NCI-H1930 (cell line): ENCODE measurements at regions not wholly inside any gene's neighbourhood (a gene's known extent, or its start where the extent isn't known, plus 50 kb on each side); places are given as distances from the start of the nearest gene placed in this dataset.
"Not testable (repeated sequence)": the region's sequence is repeated elsewhere in the genome, so short reads cannot be mapped to it uniquely, and the experiment has no call there.

Experiments used
- DNase-seq, 2 experiments: peaks; one replicate each; lab custom pipeline; 2025; lab: John Stamatoyannopoulos, UW

DNA sequence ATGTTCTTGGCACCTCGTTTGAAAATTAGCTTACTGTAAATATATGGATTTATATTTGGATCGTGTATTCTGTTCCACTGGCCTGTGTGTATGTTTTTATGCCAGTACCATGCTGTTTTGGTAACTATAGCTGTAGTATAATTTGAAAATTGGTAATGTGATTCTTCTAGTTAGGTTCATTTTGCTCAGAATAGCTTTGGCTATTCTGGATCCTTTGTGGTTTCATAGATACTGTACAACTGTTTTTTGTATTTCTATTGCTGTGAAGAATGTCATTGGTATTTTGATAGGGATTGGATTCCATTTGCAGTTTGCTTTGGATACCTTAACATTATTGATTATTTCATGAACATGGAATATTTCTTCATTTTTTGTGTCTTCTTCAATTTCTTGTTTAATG, 490.2 kb downstream of the BRINP3 start:
- DNase-seq: no peak

DNA sequence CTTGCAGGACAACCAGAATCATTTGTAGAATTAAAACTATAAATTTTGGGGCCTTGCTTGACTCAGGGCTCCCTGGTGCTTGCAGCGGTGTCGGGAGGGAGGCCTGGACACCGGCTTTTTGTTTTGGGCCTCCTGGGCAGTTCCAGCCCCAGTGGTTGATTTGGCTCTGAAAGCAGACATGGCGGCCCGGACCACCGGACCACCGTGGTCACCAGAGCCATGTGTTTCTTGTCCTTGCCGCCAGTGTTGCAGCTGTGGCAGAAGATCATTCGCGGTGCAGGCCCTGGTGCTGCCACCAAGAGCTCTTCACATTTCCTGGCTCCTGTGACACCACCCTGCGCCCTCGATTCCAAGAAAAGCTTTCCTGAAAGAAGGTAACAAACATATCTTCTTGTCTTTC, 484.8 kb downstream of the BRINP3 start:
- no peak for DNase-seq

DNA sequence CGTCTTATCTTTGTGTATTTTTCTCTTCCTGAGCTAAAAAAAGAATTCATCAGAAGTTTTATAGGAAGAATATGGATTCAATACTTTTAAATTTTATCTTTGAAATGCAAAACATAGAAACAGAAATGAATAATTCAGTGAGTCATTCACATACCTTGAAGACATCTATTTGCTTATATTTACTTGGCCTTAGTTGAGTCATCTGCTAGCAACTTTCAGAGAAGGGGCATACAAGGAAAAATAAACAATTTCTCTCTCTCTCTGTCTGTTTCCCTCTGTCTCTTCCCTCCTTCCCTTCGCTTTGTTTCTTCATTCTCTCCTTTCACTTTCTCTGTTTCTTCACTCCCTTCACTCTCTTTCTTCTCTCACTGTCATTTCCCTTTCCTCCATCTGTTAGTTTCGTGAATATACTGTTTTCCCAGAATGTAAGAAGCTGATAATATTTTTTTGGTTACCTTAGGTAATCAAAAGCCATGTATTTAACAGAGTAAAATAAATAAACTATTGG, 477.2 kb downstream of the BRINP3 start:
- no peak for DNase-seq

DNA sequence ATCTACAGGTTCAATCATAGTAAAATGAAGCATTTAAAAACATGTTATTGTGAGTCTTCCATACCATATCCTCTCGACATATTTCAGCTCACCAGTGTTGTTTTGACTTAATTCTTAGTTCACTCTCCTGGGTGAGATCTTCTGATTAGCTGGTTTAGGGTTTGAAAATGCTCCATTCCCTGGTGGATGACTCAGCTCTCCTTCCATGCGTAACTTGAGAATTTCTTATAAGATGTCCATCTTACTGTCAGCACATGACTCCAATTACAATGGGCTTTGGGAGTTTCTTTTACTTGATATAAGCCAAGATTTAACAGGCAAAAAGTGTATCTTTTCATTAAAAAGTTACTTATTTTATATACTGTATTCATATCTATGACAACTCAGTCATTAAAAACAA, 476.5 kb downstream of the BRINP3 start:
- DNase-seq: no peak

DNA sequence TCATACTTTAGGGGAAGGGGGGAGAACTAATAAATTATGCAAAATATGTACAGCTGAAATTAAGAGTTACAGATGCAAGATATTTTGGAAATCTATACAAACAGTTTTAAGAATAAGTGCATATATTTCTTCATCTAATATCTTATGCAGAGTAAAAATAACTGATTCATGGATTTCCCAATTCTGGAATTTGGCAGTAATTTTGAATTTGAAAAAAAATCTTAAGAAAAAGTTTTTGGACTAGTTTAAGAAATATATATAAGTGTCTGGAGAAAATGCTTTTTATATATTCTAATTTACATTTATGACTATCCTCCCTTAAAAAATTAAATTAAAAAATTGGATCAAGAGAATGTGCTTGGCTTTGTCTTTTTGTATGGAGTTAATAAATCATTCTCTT, 474.3 kb downstream of the BRINP3 start:
- DNase-seq: no peak

DNA sequence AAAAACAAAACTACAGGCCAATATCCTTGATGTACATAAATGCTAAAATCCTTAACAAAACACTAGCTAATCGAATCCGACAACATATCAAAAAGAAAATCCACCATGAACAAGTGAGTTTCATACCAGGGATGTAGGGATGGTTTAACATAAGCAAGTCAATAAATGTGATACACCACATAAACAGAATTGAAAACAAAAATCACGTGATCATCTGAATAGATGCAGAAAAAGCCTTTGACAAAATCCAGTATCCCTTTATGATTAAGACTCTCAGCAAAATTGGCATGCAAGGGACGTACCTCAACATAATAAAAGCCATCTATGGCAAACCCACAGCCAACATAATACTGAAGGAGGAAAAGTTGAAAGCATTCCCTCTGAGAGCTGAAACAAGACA, 466.1 kb downstream of the BRINP3 start:
- no peak for DNase-seq

DNA sequence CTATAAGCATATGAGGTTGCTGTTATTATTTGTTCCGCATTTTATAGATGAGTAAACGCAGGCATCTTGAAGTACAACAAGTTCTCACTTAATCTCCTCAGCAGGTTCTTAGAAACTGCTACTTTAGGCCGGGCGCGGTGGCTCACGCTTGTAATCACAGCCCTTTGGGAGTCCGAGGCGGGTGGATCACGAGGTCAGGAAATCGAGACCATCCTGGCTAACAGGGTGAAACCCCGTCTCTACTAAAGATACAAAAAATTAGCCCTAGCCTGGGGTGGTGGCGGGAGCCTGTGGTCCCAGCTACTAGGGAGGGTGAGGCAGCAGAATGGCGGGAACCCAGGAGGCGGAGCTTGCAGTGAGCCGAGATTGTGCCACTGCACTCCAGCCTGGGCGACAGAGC, 458.5 kb downstream of the BRINP3 start:
- not testable (repeated sequence) for DNase-seq

DNA sequence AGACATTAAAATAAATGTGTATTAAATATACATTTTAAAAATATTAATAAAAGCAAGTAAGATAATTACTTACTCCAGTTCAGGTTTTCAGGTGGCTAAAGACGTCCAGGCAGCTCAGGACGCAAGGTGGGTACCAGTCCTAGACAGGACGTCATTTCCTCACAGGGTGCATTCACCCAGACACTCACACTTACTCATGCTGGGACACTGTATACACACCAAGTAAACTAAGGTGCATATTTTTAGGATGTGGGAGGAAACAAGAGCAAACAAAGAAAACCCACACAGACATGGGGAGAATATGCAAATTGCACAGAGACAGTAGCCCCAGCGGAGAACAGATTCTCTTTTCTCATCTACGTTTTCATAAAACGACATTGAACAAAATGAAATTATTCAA, 457.9 kb downstream of the BRINP3 start:
- DNase-seq: no peak

DNA sequence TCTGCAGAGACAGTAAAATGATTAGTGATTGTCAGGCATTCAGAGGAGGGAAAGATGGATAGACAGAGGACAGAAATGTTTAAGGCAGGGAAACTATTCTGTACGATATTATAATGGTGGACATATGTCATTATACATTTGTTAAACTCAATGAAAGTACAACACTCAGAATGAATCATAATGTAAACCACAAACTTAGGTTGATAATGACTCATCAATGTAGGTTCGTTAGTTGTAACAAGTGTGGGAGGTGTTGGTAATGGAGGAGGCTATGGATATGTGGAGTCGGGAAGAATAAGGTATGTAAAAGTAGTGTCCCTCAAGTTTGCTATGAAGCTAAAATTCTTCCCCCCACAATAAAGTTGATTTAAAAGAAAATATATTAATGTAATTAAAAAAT, 455.0 kb downstream of the BRINP3 start:
- no peak for DNase-seq

DNA sequence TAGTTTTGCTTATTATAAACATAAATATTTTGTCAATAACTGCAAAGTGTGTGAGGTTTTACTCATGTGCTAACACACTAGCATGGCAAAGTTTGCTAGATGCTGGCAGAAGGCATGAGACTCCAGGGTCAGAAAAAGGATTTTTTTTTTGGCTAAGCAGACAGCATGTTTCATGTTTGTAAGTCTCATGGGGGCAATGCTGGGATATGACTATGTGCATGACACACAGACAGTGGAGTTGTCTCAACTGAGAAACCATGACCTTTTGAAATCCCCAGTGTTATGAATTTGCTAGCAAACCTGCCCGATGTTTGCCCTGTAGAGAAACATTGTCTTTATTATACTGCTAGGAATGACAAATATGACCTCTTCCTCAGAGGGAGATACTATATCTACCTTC, 448.2 kb downstream of the BRINP3 start:
- no peak for DNase-seq

DNA sequence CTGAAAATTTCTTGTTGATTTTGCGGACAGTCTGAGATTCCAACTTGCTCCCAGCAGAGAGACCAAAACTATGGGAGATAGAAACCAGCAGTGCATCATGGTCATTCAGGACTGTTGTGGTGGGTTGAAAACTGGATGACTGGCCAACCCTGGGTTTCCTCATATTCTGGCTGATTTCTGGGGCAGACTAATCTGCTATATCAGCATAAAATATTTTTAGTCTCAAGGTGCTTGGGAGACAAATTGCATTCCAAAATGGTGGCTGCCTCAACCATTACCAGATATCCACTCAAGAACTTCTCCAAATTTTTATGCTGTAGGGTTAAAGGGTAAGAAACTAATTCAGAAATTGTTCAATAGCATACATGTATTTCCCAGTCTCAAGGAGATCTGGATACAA, 434.0 kb downstream of the BRINP3 start:
- DNase-seq: no peak

DNA sequence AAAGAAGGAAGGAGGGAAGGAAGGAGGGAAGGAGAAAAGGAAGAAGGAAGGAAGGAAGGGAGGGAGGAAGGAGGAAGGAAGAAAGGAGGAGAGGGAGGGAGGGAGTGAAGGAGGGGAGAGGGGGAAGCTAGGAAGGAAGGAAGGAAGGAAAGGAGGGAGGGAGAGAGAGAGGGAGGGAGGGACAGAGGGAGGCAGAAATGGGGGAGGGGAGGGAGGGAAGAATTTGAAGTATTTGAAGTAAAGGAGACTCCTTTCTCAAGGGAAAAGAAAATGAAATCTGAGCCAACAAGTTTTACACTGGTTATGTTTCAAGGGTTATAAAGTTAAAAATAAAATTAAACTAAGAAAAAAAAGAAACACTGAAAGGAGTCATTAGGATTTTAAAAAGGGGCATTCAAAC, 431.4 kb downstream of the BRINP3 start:
- DNase-seq: no peak
